ENCODE measurements at regions not wholly inside any gene's neighbourhood (a gene's known extent, or its start where the extent isn't known, plus 50 kb on each side); places are given as distances from the start of the nearest gene placed in this dataset.

DNA sequence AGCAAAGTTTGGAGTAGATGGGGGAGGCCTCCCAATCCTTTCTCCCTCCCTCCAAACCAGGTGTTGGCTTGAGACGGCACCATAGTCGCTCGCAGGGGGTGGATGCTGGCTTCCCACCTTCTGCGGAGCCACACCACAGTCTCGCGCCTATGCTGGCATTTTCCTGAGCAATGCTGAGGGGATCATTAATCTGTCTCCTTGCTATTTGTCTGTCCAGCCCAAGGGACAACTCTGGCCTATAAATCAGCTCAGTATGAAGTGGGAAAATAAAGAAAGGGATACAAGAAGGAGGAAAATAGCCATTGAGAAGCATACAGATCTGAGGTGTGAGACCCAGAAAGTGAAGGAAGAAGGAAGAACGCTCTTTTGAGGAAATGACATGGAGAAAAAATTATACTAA is 53.5 kb upstream of the CADM1 start:
- no peak for DNase-seq

GRCh38 chr11:115556984-115557383 is 52.8 kb upstream of the CADM1 start:
- DNase-seq, result no peak

GRCh38 chr11:115555336-115556090 is 51.3 kb upstream of the CADM1 start:
- DNase-seq, result no peak
